DMS153 treated with DMSO at 0.1 percent for 48 hours (cell line): ENCODE measurements at regions not wholly inside any gene's neighbourhood (a gene's known extent, or its start where the extent isn't known, plus 50 kb on each side); places are given as distances from the start of the nearest gene placed in this dataset.
A peak's percentile ranks its signal among the peaks of the same experiment; 100 is the strongest.

Experiments
- DNase-seq: peaks from one replicate; lab custom pipeline; 2025; ENCODE audit not compliant: unreplicated experiment; lab: John Stamatoyannopoulos, UW

DNA sequence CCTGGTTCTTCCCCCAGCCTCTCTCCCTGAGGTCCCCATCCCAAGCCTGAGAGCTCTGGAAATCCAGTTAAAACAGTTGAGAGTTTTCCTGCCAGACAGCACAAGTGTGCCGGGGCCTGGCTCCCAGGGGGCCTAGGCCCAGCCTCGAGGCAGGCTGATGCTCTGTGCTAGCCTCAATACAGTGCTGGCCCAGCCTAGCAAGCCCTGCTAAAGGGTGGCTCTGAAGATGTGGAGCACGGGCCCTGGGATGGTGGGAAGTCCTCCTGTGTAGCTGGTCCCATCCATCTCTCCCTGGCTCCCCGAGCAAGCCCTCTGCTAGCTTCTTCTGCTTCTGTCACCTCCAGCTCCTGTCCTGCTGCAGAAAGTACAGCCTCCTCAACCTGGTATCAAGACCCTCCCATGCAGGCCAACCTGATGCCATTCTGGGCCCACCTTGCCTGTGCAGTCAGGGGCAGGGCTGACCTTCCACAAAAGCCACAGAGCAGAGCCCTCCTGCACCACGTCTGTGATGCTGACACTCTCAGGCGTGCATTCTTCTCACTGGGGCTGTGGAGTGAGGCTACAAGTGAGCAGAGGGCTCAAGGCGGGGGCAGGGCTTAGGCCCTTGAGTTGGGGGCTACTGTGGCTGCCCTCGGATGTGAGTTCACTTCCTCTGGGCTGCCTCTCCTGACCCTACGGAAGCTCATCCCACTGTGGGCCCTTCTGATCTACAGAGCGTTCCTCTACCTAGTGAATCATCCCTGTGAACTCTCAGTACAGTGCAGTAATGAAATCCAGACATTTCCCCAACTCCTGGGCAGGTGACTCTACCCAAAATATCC is 60.1 kb upstream of the LAPTM4A start:
- DNase-seq = no peak

DNA sequence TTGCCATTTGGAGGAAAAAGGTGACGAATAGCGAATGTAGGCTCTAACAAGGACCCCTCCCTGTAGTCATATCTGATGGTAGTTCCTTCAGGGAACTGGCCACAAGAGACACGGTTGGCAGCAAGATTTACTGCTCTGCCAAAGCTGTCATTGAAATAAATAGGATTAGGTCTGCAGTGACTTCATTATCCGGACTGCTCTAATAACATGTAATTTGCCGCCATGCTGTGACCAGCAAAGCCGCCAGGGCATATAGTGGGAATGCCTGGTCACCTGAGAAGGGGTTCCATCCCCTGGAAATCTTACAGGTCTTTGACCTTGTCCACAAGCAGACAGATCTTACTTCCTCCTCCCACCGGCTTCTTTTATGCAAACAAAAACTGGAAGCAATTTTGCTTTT is 59.4 kb upstream of the LAPTM4A start:
- no peak for DNase-seq

DNA sequence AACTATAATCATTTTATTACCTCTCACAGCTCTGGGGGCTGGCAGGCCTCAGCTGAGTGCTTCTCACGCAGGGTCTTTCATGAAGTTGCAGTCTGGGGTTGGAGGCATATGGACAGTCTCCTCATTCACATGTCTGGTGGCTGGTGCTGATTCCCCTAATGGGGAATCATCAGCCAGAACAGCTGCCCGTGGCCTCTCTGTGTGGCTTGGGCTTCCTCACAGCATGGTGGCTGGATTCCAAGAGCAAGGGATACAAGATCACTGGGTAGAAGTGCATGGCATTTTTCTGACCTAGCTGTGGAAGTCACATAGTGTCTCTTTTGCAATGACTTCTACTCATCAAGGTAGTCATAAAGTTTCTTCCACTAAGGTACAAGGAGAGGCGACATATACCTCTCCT is 59.0 kb upstream of the LAPTM4A start:
- no peak for DNase-seq

DNA sequence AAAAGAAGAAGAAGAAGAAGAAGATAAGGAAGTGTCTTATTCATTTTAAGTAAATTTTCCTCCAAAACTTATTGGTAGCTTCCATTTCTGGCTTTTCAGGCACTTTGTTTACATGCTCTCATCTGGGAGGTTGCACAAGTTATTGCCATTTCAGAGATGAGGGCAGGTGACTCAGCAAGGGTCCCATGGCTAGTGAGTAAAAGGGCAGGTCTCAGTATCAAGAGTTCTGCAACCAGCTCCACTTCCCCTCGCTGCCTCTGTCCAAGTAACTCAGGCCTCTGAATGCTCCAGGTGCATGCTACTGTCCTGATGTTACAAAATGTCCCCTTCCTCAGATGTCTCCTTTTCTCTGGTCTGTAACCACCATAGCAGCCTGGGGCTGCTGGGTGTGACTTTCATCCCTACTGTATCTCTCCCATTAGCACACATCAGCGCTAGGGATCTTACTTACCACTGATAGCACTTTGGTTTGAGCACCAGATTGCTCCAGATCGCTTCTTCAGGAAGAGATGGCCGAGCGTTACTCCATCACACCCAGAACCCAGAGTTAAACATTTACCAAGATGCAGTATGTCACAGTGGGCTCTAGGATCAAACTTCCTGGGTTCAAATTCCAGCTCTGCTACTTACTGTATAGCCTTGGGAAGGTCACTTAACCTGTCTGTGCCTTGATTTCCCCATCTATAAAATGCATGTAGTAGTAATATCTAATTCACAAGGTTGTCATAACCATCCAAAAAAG is 57.4 kb upstream of the LAPTM4A start:
- DNase-seq = no peak

DNA sequence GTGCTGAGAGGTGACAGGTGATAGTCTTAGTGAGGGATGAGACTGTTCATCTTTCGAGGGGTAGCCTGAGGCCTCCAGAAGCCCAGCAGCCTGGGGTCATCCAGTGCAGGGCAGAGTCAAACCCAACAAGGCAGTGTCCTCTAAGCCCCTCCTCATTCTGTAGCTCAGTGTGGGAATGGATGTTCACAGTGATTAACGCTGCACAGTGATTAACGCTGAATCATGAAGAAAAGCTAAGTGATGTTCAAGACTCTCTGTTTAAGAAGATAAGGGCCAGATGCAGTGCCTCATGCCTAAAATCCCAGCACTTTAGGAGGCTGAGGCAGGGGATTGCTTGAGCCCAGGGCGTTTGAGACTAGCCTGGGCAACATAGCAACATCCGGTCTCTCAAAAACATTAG is 56.3 kb upstream of the LAPTM4A start:
- no peak for DNase-seq

DNA sequence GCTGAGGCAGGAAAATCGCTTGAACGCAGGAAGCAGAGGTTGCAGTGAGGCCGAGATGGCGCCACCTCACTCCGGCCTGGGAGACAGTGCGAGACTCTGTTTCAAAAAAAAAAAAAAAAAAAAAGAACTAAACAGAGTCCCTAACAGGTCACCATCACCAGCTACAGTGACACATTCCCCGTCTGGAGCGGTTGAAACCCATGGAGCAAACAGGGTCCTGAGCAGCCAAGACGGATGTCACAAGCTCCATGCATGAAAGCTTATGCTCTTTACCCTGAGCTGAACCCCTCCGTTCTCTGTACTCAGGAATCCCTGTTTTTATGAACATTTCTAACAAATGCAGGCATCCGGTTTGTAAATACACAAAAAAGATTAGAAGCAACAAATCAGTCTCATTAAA is 55.9 kb upstream of the LAPTM4A start:
- no peak for DNase-seq

DNA sequence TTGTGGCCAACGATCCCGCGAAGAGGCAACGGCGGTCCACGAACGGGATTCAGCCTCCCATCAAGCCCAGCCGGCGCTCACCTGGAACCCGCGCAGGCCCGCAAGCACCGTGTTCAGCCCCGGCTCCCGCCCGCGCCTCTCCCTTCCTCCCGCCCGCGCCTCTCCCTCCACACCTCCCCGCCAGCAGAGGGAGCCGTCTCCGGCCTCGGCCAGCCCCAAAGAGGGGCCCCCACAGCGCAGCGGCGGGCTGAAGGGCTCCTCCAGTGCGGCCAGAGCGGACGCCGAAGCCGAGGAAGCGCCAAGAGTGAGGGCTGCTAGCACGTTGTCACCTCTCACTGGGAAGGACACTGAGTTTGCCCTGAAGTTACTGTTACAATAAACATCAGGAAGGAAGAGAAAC is 55.3 kb upstream of the LAPTM4A start:
- peak; percentile 68 for DNase-seq

DNA sequence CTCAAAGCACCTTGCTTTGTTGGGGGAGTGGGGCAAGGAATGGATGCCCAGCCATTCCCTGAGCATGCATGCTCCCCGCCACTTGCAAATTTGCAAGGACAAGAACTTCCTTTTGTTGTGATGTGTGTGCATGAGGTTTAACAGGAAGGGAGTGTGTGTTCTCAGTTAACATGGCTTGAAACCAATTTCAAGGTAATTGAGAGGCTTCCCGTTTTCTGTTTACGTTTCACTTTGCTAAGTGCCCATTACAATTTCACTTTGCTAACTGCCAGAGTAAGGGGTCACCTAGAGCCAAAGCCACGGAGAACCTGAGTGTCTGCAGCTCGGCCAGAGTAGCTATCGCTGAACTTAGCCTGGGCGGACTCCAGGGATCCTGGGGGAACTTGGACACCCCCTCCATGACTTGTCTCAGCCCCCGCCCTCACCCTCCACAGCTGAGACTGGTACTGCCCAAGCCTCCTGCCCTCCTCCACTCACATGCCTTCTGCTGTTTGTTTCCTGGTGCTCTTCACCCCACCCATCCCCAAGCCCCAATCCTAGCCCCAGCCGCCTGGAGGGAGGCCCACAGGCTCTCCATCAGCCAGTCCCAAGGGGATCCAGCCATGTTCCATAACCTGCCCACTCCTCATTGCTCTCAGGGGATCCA is 53.6 kb upstream of the LAPTM4A start:
- DNase-seq = no peak

DNA sequence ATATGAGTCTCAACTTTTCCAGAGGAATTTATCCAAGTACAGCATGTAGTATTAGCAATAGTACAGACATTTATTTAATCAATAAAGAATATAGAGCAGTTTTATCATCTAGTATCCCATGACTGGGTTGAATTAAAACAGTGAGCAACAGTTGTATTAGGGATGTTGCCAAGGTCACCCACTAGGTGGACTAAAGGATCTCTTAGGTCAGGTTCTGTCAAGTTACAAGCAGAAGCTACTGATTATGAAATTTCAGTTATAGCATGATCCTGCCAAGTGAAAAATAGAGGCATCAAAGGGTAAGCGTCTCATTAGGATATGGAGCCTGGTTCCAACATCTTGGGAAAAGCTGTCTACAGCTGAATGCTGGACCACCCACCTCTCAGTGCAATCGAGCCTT is 52.1 kb upstream of the LAPTM4A start:
- no peak for DNase-seq
